NB4 (cell line): ENCODE measurements at regions not wholly inside any gene's neighbourhood (a gene's known extent, or its start where the extent isn't known, plus 50 kb on each side); places are given as distances from the start of the nearest gene placed in this dataset.

Source experiments
- DNase-seq: peaks from one replicate; pipeline ENCODE4 v3.0.0; 2010; ENCODE audit warnings: low read depth
- H3K4me3 ChIP-seq: one replicate; pipeline ENCODE4 v1.5.1; 2011; ENCODE audit warnings: mild to moderate bottlenecking, low read depth, low read length, moderate library complexity
- MAX ChIP-seq: IDR thresholded peaks from 2 replicates; pipeline ENCODE4 v1.6.1; 2011; ENCODE audit warnings: low read depth, low read length
- MYC ChIP-seq: IDR thresholded peaks from 2 replicates; pipeline ENCODE4 v1.6.1; 2011; ENCODE audit warnings: low read depth, low read length
- POLR2A ChIP-seq: IDR thresholded peaks from 2 replicates; pipeline ENCODE4 v1.6.1; 2011; ENCODE audit warnings: mild to moderate bottlenecking; ENCODE audit not compliant: insufficient read length; ENCODE audit errors: extremely low read depth
- TF ChIP-seq, protein P1 (sequence below): IDR thresholded peaks from one replicate; pipeline ENCODE4 v1.5.1; 2012; ENCODE audit warnings: low read depth, low read length

DNA sequence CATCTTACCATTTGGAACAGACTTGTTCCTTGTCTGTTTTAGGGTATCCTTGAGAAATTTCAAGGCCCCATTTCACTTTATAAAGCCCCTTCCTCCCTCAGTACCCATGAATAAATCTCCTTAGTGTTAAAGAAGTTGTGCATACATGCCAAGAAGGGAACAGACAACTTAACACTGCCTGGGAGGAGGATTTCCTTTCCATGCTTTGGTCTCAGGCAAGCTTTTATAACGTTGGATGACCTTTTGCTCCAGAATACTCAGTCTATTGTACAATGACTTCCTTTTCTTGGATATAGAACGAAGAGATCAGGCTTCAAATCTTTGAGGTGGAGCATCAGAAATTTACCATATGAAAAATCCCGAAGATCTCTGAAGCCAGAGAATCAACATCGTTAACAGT, 551.4 kb downstream of the PRKD1 start:
- TF ChIP-seq, protein P1, sequence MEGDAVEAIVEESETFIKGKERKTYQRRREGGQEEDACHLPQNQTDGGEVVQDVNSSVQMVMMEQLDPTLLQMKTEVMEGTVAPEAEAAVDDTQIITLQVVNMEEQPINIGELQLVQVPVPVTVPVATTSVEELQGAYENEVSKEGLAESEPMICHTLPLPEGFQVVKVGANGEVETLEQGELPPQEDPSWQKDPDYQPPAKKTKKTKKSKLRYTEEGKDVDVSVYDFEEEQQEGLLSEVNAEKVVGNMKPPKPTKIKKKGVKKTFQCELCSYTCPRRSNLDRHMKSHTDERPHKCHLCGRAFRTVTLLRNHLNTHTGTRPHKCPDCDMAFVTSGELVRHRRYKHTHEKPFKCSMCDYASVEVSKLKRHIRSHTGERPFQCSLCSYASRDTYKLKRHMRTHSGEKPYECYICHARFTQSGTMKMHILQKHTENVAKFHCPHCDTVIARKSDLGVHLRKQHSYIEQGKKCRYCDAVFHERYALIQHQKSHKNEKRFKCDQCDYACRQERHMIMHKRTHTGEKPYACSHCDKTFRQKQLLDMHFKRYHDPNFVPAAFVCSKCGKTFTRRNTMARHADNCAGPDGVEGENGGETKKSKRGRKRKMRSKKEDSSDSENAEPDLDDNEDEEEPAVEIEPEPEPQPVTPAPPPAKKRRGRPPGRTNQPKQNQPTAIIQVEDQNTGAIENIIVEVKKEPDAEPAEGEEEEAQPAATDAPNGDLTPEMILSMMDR: no peak
- TF ChIP-seq MAX: no peak
- no peak for TF ChIP-seq POLR2A
- no peak for TF ChIP-seq MYC
- H3K4me3 ChIP-seq: no peak overlapping the region
- DNase-seq: no peak

DNA sequence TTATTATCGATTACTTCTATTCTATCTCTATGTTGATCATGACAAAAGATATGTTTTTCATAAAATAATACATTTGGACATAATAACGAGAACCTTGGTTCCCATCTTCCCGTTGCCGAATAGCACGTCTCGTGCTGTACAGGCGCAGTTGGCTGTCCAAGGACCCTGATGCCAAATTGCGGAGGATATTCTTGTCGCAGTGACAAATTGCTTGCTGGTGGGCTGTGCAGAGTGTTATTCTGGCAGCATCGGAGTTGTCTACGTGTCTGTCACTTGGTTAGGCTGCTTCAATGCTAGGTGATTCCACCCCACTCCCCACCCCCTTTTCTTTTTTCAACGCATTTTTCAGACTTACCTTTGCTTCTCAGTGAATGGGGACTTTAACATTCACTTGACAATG, 546.8 kb downstream of the PRKD1 start:
- DNase-seq: no peak
- TF ChIP-seq, protein P1: no peak
- no peak for TF ChIP-seq MAX
- no peak for TF ChIP-seq MYC
- no peak for TF ChIP-seq POLR2A

DNA sequence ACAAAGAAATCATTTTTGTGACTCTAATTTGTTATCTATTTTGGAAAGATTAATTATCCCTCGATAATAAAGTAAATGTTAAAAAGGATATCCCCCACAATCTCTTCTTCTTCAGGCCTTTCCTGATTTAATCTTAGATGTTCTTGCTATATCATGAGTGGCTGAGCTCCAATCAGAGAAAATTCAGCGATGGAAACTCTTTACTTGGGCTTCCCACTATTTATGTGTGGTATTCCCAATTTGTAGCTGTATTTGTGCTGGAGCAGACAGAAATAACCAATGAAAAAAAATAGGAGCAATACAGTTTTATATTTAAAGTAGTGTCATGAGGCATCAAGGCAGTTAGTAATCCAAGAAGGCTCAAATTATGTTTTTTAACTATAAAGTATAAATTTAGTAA, 539.1 kb downstream of the PRKD1 start:
- no peak for TF ChIP-seq MAX
- TF ChIP-seq, protein P1: no peak
- TF ChIP-seq MYC: no peak
- no peak for TF ChIP-seq POLR2A
- DNase-seq: no peak
- no peak overlapping the region for H3K4me3 ChIP-seq

More for the DNA sequence above, 546.8 kb downstream of the PRKD1 start:
- no peak overlapping the region for H3K4me3 ChIP-seq

DNA sequence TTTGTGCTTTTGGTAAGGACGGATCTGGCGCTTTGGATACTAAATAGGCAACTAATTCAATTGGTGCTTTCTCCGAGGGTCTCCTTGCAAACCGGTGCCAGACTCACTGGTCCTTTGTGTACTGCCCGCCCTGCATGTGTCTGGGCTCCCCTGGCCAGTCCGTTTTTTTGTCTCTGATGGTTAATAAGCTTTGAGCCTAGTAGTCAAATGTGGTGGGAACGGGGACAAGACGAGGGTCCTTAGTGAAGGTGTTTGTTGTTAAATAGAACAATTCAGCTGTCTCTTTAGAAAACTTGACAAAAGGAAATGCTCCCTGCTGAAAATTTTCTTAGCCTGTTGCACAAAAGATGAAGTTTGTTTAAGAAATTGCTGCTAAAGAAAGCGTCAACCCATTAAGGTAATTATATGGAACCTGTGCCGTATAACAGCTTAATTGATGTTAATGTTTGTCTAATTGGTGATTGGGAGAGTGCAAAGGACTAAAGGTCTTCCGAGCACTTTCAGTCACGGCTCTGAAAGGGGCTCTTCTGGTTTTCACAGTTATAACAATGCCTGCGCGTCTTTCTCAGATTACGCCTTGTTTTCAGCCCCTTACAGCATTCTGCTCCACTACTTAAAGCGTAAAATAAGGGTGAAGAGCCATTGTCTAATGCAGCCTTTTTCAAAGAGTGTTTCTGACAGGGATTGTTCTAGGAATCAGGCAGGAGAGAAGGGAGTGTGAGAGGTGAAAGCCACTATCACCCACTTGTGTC, 537.4 kb downstream of the PRKD1 start:
- DNase-seq: no peak
- no peak overlapping the region for H3K4me3 ChIP-seq
- no peak for TF ChIP-seq MYC
- TF ChIP-seq, protein P1: no peak
- TF ChIP-seq MAX: no peak
- no peak for TF ChIP-seq POLR2A

- DNase-seq: no peak
- no peak overlapping the region for H3K4me3 ChIP-seq
- TF ChIP-seq MAX (no peak), POLR2A (no peak), MYC (no peak)
- TF ChIP-seq, protein P1: no peak
These were observed 536.4 kb downstream of the PRKD1 start for GRCh38 chr14:29391231-29391630.
